Endothelial cell (in vitro differentiated cells): ENCODE measurements at regions not wholly inside any gene's neighbourhood (a gene's known extent, or its start where the extent isn't known, plus 50 kb on each side); places are given as distances from the start of the nearest gene placed in this dataset.

Source experiments
- DNase-seq: peaks from one replicate; pipeline ENCODE4 v3.0.0; 2021; ENCODE audit warnings: low spot score
- H3K27ac Mint-ChIP-seq: one replicate; pipeline ENCODE4 v1.8.0; 2021; ENCODE audit warnings: mixed read lengths, inconsistent platforms; ENCODE audit not compliant: unreplicated experiment
- H3K27me3 Mint-ChIP-seq: one replicate; pipeline ENCODE4 v1.8.0; 2021; ENCODE audit warnings: mild to moderate bottlenecking, moderate library complexity, mixed read lengths, inconsistent platforms; ENCODE audit not compliant: unreplicated experiment
- H3K36me3 Mint-ChIP-seq: one replicate; pipeline ENCODE4 v1.8.0; 2021; ENCODE audit warnings: mild to moderate bottlenecking, low read depth, mixed read lengths, inconsistent platforms; ENCODE audit not compliant: unreplicated experiment
- H3K4me1 Mint-ChIP-seq: one replicate; pipeline ENCODE4 v1.8.0; 2021; ENCODE audit warnings: mild to moderate bottlenecking, mixed read lengths, inconsistent platforms; ENCODE audit not compliant: unreplicated experiment
- H3K4me3 Mint-ChIP-seq: one replicate; pipeline ENCODE4 v1.8.0; 2021; ENCODE audit warnings: mild to moderate bottlenecking, mixed read lengths, inconsistent platforms; ENCODE audit not compliant: unreplicated experiment
- H3K9me3 Mint-ChIP-seq: one replicate; pipeline ENCODE4 v1.8.0; 2021; ENCODE audit warnings: mixed read lengths, inconsistent platforms; ENCODE audit not compliant: unreplicated experiment
- TF ChIP-seq, protein P1 (sequence below): fragments of 200-600 bp; sonication (generic); IDR thresholded peaks from one replicate; pipeline ENCODE4 v1.5.0; 2021; ENCODE audit warnings: antibody characterized with exemption; ENCODE audit not compliant: unreplicated experiment

DNA sequence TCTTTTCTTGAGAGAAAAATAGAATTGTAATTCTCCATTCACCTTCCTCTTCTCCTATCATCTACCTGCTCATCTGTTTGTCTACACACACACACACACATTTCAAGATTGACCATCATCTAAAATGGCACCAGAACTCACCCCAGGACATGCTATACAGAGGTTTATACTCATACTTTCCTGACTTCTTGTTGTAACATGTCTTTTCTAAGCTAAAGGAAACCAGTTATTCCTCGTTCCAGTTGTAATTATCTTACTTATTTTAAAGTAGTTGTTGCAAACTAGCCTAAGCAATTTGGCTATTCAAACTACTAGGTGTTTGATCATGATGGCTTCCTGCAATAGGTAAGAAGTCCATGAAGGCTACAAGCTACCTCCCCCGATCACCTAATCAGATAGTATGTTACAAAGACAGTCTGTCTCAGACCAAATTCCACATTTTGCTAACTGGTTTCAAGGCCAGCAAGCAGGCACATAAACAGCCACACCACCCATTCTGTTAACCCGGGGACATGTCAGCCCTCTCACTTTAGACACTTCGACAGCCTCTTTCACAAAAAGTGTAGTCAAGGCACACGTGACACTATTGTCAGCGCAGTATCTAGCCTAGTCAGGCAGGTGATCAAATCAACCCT lies 189.7 kb downstream of the SHQ1 start:
- H3K9me3 Mint-ChIP-seq: no peaks in the 10 kb centered on the region
- peaks cover 3% of the 10 kb centered on the region for H3K4me1 Mint-ChIP-seq
- no peak overlapping the region for H3K4me3 Mint-ChIP-seq
- peaks cover 4% of the 10 kb centered on the region for H3K27me3 Mint-ChIP-seq
- no peak overlapping the region for H3K27ac Mint-ChIP-seq
- DNase-seq: no peak
- H3K36me3 Mint-ChIP-seq: no peaks in the 10 kb centered on the region
- TF ChIP-seq, protein P1, sequence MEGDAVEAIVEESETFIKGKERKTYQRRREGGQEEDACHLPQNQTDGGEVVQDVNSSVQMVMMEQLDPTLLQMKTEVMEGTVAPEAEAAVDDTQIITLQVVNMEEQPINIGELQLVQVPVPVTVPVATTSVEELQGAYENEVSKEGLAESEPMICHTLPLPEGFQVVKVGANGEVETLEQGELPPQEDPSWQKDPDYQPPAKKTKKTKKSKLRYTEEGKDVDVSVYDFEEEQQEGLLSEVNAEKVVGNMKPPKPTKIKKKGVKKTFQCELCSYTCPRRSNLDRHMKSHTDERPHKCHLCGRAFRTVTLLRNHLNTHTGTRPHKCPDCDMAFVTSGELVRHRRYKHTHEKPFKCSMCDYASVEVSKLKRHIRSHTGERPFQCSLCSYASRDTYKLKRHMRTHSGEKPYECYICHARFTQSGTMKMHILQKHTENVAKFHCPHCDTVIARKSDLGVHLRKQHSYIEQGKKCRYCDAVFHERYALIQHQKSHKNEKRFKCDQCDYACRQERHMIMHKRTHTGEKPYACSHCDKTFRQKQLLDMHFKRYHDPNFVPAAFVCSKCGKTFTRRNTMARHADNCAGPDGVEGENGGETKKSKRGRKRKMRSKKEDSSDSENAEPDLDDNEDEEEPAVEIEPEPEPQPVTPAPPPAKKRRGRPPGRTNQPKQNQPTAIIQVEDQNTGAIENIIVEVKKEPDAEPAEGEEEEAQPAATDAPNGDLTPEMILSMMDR: no peak

DNA sequence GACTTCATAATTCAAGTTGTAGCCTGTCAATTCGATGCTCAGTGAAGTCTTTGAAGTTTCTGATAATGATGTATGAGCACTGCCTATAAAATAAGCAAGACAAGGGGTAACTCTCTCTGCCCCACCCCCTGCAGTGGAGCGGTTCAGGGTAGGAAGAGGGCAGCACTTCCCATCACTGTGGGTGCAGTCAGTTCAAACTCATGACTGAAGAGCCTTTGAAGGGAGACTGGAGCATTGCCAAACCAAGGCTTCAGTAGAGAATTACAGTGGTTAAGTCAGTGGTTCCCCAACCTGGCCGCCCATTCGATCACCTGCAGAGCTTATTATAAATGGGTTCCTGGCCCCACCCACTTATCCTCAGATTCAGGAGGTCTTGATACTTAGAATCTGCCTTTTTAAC lies 190.6 kb downstream of the SHQ1 start:
- no peaks in the 10 kb centered on the region for H3K36me3 Mint-ChIP-seq
- TF ChIP-seq, protein P1: no peak
- H3K27ac Mint-ChIP-seq: no peak overlapping the region
- H3K27me3 Mint-ChIP-seq: peaks cover 4% of the 10 kb centered on the region
- DNase-seq: no peak
- H3K4me3 Mint-ChIP-seq: no peak overlapping the region
- H3K9me3 Mint-ChIP-seq: no peaks in the 10 kb centered on the region
- H3K4me1 Mint-ChIP-seq: peaks cover 4% of the 10 kb centered on the region

DNA sequence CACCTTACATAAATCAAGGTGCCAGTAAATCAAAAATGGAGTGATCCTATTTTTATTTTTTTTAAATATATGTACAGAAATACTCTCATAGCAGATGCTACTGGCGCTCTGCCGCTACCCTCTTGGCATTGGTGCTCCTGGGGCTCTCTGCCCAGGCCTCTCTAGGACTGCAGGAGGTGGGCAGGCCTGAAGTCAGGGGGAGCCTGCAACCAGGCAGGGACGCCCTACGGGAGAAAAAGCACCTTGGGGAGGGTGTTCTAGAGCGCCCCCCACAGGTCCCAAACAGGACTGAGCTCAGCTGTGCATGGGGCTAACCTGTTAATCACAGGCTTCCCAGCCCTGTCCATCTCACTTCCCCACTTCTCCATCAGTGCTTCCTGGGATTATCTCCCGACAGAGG lies 192.5 kb downstream of the SHQ1 start:
- TF ChIP-seq, protein P1: peak; percentile 46
- Mint-ChIP-seq H3K36me3 (no peaks in the 10 kb centered on the region), H3K27me3 (peaks cover 6% of the 10 kb centered on the region), H3K4me1 (peaks cover 10% of the 10 kb centered on the region), H3K4me3 (no peak overlapping the region), H3K9me3 (no peaks in the 10 kb centered on the region), H3K27ac (no peak overlapping the region)
- DNase-seq: no peak

DNA sequence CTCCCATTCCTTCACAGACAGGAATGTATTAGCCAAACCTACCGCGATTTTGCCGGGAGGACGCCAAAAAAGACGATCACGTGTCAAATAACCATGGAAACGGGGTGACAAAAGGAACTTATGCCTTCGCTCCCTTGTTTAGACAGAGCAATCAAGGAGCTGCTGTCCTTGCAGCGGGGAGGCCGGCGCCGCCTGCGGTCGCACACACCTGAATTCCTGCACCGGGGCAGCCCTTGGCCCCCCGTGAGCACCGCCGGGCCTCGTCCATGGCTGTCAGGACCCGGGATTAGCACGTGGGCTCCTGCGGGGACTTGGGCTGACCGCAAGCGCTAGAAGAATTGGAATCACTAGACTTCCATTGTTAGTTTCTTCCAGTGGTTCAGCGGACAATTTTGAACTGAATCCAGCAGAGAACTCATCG lies 193.1 kb downstream of the SHQ1 start:
- TF ChIP-seq, protein P1: no peak
- no peak overlapping the region for H3K27ac Mint-ChIP-seq
- H3K4me3 Mint-ChIP-seq: no peak overlapping the region
- no peaks in the 10 kb centered on the region for H3K9me3 Mint-ChIP-seq
- peaks cover 6% of the 10 kb centered on the region for H3K27me3 Mint-ChIP-seq
- no peaks in the 10 kb centered on the region for H3K36me3 Mint-ChIP-seq
- peaks cover 10% of the 10 kb centered on the region for H3K4me1 Mint-ChIP-seq
- peak; percentile 7 for DNase-seq

DNA sequence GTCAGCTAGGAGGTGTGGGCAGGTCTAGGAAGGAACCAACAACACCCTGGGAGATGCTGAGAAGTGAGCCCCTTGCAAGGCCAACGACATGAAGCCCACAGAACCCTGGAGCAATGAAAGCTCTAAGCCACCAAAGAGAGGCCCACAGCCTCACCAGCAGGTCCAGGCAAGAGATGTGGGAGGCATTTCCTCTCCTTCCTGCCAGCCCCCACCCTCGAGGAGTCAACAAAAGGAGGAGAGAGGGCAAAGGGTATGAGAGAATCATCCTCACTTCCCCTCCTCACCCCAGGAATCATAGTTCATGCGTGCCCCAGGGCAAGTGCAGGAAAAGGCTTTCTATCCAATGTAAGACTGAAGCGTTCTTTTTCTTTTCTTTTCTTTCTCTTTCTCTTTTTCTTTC lies 195.8 kb downstream of the SHQ1 start:
- peaks cover 6% of the 10 kb centered on the region for H3K27me3 Mint-ChIP-seq
- peaks cover 10% of the 10 kb centered on the region for H3K4me1 Mint-ChIP-seq
- no peak overlapping the region for H3K27ac Mint-ChIP-seq
- no peak for DNase-seq
- TF ChIP-seq, protein P1: no peak
- H3K9me3 Mint-ChIP-seq: no peaks in the 10 kb centered on the region
- H3K4me3 Mint-ChIP-seq: no peak overlapping the region
- H3K36me3 Mint-ChIP-seq: no peaks in the 10 kb centered on the region
